Kidney (tissue), 13 donors: ENCODE measurements at regions not wholly inside any gene's neighbourhood (a gene's known extent, or its start where the extent isn't known, plus 50 kb on each side); places are given as distances from the start of the nearest gene placed in this dataset.

Experiments used
- DNase-seq, 5 donors: peaks; one replicate each; pipeline ENCODE4 v3.0.0-alpha.2; 2013 to 2020
- FAIRE-seq: peaks from 2 replicates; lab custom pipeline; 2012; peaks lifted over from hg19 to GRCh38; lab: Jason Lieb, UNC
- H3K27ac ChIP-seq, 2 donors: one replicate each; pipeline ENCODE4 v1.7.0; 2013; ENCODE audit warnings: low read depth in 2 of 2, low read length in 2 of 2, inconsistent platforms in 1 of 2
- H3K27me3 ChIP-seq: one replicate; pipeline ENCODE4 v1.7.1; 2013; ENCODE audit warnings: low read length, inconsistent platforms; ENCODE audit not compliant: control insufficient read depth, insufficient read depth
- H3K36me3 ChIP-seq, 3 donors: one replicate each; pipeline versions ENCODE4 v1.7.0 to v1.7.1; 2013; ENCODE audit warnings: low read length in 3 of 3, control low read depth in 1 of 3, inconsistent platforms in 1 of 3; ENCODE audit not compliant: insufficient read depth in 3 of 3, control insufficient read depth in 2 of 3
- H3K4me1 ChIP-seq, 3 donors: one replicate each; pipeline versions ENCODE4 v1.7.0 to v1.7.1; 2013; ENCODE audit warnings: low read length in 3 of 3, inconsistent platforms in 1 of 3, low read depth in 1 of 3; ENCODE audit not compliant: control insufficient read depth in 2 of 3, insufficient read depth in 2 of 3
- H3K4me3 ChIP-seq, 3 donors: one replicate each; pipeline versions ENCODE4 v1.7.0 to v1.8.1; 2013; ENCODE audit warnings: low read length in 3 of 3, control low read depth in 1 of 3, inconsistent platforms in 1 of 3
- H3K9ac ChIP-seq, 3 donors: one replicate each; pipeline versions ENCODE4 v1.7.0 to v1.7.1; 2013; ENCODE audit warnings: low read length in 3 of 3, control low read depth in 1 of 3, inconsistent platforms in 1 of 3
- H3K9me3 ChIP-seq, 3 donors: one replicate each; pipeline versions ENCODE4 v1.7.0 to v1.7.1; 2013; ENCODE audit warnings: low read length in 3 of 3, control low read depth in 1 of 3, inconsistent platforms in 1 of 3; ENCODE audit not compliant: control insufficient read depth in 2 of 3, insufficient read depth in 1 of 3
- intact Hi-C: fragments of 100-400 bp; cut with DNase I; formaldehyde crosslinking; loops from one replicate; pipeline ENCODE4 v1.11.1; 2022
- TF ChIP-seq, protein P1 (sequence below): IDR thresholded peaks from 3 replicates; pipeline ENCODE4 v1.5.1; 2012; ENCODE audit warnings: mild to moderate bottlenecking, moderate library complexity, borderline replicate concordance; ENCODE audit not compliant: insufficient read depth; ENCODE audit errors: extremely low read depth
- donor health status: control.
- donor health status: control.
- donor health status: control.
- donor health status: control.
- donor health status: control.
- donor health status: DM: yes; HTN: yes; CAD: no.
- donor health status: Normal renal cell carcinoma (clear cell type).

GRCh38 chr13:70736622-70737317 is 628.5 kb upstream of the KLHL1 start:
- Histone ChIP-seq H3K9me3 (no peaks in the 10 kb centered on the region), H3K27ac (no peak overlapping the region), H3K27me3 (no peaks in the 10 kb centered on the region), H3K9ac (no peak overlapping the region), H3K4me1 (no peaks in the 10 kb centered on the region), H3K36me3 (no peaks in the 10 kb centered on the region), H3K4me3 (no peak overlapping the region)
- no peak for DNase-seq
- intact Hi-C loops: no loop called here
- TF ChIP-seq, protein P1, sequence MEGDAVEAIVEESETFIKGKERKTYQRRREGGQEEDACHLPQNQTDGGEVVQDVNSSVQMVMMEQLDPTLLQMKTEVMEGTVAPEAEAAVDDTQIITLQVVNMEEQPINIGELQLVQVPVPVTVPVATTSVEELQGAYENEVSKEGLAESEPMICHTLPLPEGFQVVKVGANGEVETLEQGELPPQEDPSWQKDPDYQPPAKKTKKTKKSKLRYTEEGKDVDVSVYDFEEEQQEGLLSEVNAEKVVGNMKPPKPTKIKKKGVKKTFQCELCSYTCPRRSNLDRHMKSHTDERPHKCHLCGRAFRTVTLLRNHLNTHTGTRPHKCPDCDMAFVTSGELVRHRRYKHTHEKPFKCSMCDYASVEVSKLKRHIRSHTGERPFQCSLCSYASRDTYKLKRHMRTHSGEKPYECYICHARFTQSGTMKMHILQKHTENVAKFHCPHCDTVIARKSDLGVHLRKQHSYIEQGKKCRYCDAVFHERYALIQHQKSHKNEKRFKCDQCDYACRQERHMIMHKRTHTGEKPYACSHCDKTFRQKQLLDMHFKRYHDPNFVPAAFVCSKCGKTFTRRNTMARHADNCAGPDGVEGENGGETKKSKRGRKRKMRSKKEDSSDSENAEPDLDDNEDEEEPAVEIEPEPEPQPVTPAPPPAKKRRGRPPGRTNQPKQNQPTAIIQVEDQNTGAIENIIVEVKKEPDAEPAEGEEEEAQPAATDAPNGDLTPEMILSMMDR: no peak
- FAIRE-seq: no peak

DNA sequence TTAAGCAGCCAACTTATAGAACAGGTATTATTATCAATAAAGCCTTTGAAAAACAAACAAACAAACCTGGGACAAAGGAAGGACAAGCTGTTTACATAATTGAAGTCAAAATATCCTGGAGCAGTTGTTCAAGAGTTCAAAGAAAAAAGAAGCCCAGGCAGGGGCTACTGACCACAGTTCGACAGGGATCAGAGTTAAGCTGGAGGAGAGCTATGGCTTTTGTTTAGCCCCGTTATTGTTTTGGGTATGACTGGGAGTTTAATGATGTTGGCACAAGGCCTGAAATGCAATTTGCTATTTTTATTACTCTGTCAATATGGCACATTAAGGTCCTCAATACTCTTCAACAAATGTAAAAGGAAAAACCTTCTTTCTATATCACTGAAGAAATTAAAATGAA is 624.4 kb upstream of the KLHL1 start:
- Histone ChIP-seq H3K27me3 (no peaks in the 10 kb centered on the region), H3K4me3 (no peak overlapping the region), H3K9me3 (no peaks in the 10 kb centered on the region), H3K27ac (no peak overlapping the region), H3K9ac (no peak overlapping the region), H3K4me1 (no peaks in the 10 kb centered on the region), H3K36me3 (no peaks in the 10 kb centered on the region)
- TF ChIP-seq, protein P1: no peak
- FAIRE-seq: no peak
- no peak for DNase-seq
- intact Hi-C loops: no loop called here

DNA sequence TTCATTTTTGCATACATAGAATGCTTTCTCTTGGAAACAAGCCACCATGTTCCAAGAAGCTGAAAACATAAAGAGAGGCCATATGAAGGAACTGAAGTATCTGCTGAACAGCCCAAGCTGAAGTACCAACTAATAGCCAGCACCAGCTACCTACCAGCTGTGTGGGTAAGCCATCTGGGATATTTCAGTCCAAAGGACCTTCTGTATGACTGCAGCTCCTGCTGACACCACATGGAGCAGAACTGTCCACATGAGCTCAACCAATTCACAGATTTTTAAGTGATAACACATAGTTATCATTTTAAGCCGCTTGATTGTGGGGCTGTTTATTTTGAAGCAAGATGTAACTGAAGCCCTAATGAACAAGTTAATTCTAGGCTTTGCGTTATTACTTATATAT is 621.1 kb upstream of the KLHL1 start:
- TF ChIP-seq, protein P1: no peak
- no peak for DNase-seq
- intact Hi-C loops: no loop called here
- Histone ChIP-seq H3K9me3 (no peaks in the 10 kb centered on the region), H3K36me3 (no peaks in the 10 kb centered on the region), H3K4me3 (no peak overlapping the region), H3K27ac (no peak overlapping the region), H3K27me3 (no peaks in the 10 kb centered on the region), H3K4me1 (no peaks in the 10 kb centered on the region), H3K9ac (no peak overlapping the region)
- FAIRE-seq: no peak

DNA sequence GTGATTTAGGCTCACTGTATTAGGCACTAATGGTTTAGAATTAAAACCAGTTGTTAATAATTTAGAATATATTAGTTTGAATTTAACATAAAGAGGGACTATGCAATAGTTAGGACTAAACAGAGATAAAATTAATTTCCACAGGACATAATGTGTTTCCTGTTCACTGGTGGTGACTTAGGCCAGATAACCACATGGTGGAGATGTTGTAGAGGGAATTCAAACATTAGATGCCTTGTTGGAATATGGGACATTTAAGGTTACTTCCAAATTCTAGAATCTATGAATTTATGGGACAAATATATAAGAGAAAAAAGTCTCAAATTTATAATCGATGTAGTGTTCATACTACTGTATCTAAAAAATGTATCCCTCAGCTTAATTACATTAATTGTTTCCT is 615.5 kb upstream of the KLHL1 start:
- Histone ChIP-seq H3K27ac (no peak overlapping the region), H3K4me3 (no peak overlapping the region), H3K9ac (no peak overlapping the region), H3K9me3 (no peaks in the 10 kb centered on the region), H3K4me1 (no peaks in the 10 kb centered on the region), H3K27me3 (no peaks in the 10 kb centered on the region), H3K36me3 (no peaks in the 10 kb centered on the region)
- peak in 2 of 5 donors; percentile 22 to 61 for DNase-seq
- intact Hi-C loops: no loop called here
- TF ChIP-seq, protein P1: no peak
- peak; percentile 6 for FAIRE-seq
